ENCODE measurements at regions not wholly inside any gene's neighbourhood (a gene's known extent, or its start where the extent isn't known, plus 50 kb on each side); places are given as distances from the start of the nearest gene placed in this dataset.

- DNase-seq, result no peak
These were observed 57.9 kb upstream of the SPRY1 start for GRCh38 chr4:123338715-123339114.

DNA sequence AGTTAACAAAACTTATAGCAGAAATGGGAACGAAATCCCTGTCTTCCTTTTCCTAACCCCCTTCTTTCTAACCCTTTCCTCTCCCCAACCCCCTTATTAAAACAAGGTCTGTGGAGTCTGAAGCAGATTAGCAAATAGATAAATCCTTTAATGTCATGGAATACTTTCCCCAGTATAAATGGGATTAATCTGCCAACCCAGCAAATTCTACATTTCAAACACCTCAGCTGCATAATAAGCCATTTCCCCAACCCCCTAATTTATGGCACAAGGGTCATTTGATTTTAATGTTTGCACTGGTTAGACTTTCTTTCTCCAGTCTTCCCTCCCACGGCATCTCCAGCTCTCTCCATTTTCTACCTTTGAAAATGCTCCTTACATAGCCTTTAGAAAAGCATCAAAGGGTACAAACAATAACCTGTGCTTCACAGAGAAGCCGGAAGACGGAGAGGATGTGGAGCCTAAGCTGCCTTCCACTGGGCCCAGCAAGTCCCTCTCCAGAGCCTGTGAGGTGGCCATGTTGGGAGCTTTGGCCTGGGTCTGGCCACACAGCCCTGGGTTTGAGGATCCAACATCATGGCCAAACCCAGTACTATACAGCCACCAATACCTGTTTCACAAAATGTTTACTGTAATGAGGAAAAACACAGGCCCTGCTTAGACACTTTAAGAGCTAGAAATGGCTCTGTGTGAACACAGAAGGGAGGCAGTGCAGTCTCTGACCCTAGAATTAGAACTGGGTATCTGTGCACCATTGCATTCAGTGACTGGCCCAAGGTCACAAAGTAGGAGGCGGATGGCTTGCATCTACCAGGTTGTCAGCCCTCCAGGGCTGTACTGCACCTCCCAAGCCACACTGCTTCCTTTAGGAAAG is 56.9 kb upstream of the SPRY1 start:
- DNase-seq, result no peak

GRCh38 chr4:123340381-123340701 is 56.3 kb upstream of the SPRY1 start:
- DNase-seq, result no peak

DNA sequence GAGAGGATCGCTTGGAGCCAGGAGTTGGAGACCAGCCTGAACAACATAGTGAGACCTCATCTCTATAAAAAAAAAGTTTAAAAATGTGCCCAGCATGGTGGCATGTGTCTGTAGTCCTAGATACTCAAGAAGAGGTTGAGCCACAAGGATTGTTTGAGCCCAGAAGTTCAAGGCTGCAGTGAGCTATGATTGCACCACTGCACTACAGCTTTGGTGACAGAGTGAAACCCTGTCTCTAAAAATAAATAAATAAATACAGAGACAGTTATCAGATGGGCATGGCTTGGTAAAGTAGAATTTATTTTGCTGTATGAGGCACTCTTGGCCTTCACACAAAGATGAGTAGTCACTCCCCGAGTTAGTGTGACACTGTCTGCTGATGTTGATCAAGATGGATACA is 54.1 kb upstream of the SPRY1 start:
- DNase-seq, result no peak

GRCh38 chr4:123343400-123344041 is 53.1 kb upstream of the SPRY1 start:
- DNase-seq, result no peak

DNA sequence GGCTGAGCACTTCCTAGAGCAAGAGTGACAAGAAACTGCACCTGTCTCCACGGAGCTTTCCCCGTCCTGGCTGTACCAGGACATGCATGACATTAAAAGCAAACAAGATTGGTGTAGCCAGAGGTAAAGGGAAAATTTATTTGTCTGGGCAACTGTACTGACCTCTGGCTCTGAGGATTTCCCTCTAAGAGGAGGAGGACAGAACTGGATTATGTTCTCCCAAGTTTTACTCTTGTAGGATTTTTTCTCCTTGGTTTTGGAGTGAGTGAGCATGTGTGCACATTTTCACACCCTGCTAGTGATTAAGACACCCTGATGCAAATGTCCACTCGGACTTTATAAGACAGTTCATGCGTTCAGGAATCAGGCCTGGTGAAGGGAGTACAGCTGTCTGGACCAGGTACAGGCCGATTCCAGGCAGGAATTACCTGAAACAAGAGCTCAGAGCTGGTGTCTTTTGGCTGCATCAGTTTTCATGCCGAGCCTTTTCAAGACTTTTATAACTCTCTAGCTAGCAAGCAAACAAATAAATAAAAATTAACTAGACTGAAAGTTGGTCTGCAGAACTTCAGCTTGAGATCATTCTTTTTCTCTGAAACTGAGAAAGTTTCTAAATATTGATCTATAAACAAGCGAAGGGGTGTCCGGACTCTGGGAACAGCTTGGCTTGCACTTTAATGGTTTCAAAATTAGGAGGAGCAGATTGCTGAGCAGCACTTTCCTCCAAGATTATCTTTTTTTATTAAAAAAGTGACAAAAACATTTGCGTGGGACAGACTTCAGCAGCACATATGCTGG is 51.3 kb upstream of the SPRY1 start:
- no peak for DNase-seq

GRCh38 chr4:123345935-123346300 is 50.7 kb upstream of the SPRY1 start:
- no peak for DNase-seq

DNA sequence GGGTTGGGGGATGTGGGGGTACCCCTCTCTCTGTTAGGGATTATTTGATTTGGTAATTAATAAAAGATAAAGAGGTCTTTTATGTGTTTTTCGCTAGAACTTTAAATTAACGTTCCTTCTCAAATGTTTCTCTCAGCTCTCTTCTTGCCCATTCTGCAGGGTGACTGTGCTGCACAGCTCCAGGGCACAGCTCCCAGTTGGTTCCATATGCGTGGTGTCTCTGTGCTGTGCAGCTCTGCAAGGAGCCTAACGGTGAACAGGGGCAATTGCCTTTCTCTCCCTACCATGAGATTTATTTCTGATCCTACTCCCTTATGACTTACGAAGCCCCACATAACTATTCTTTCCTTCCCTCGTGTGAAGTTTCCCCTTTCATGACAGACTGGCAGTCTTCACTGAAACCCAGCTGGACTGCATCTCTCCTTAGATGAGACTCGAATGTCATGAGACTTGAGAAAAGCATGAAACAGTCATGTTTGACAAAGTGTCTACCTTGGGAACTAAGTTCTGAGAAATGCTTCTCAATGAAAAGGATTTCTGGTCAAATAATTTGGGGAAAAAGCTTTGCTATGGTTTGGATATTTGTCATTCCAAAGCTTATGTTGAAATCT is 50.2 kb upstream of the SPRY1 start:
- DNase-seq, result no peak
